DND-41 (cell line): ENCODE measurements at regions not wholly inside any gene's neighbourhood (a gene's known extent, or its start where the extent isn't known, plus 50 kb on each side); places are given as distances from the start of the nearest gene placed in this dataset.

Experiments
- EZH2 ChIP-seq: IDR thresholded peaks from 3 replicates; pipeline ENCODE4 v1.6.1; 2012; ENCODE audit warnings: borderline replicate concordance, low read depth, mild to moderate bottlenecking, moderate library complexity, low read length, inconsistent platforms; ENCODE audit not compliant: severe bottlenecking
- TF ChIP-seq, protein P1 (sequence below): IDR thresholded peaks from 2 replicates; pipeline ENCODE4 v1.5.1; 2012; ENCODE audit warnings: borderline replicate concordance, low read length, moderate library complexity, mild to moderate bottlenecking; ENCODE audit not compliant: poor library complexity, severe bottlenecking; ENCODE audit errors: extremely low read depth

GRCh38 chr6:90895299-90896074 is 308.6 kb upstream of the MAP3K7 start:
- TF ChIP-seq, protein P1, sequence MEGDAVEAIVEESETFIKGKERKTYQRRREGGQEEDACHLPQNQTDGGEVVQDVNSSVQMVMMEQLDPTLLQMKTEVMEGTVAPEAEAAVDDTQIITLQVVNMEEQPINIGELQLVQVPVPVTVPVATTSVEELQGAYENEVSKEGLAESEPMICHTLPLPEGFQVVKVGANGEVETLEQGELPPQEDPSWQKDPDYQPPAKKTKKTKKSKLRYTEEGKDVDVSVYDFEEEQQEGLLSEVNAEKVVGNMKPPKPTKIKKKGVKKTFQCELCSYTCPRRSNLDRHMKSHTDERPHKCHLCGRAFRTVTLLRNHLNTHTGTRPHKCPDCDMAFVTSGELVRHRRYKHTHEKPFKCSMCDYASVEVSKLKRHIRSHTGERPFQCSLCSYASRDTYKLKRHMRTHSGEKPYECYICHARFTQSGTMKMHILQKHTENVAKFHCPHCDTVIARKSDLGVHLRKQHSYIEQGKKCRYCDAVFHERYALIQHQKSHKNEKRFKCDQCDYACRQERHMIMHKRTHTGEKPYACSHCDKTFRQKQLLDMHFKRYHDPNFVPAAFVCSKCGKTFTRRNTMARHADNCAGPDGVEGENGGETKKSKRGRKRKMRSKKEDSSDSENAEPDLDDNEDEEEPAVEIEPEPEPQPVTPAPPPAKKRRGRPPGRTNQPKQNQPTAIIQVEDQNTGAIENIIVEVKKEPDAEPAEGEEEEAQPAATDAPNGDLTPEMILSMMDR: no peak
- no peak for TF ChIP-seq EZH2
